Esophagus squamous epithelium (tissue), 5 donors: ENCODE measurements at regions not wholly inside any gene's neighbourhood (a gene's known extent, or its start where the extent isn't known, plus 50 kb on each side); places are given as distances from the start of the nearest gene placed in this dataset.

Experiments used
- DNase-seq: peaks from one replicate; lab custom pipeline; 2025; lab: John Stamatoyannopoulos, UW
- H3K27ac ChIP-seq, 4 donors: fragments of 200-600 bp; sonication (generic); one replicate each; pipeline ENCODE4 v1.5.1; 2016 to 2019; ENCODE audit warnings: mild to moderate bottlenecking in 1 of 4
- H3K27me3 ChIP-seq, 4 donors: fragments of 200-600 bp; sonication (generic); 1 replicate in 3 of 4; 2 replicates in 1 of 4; pipeline versions ENCODE4 v1.5.1 to v1.6.0; 2017 to 2021; ENCODE audit warnings: antibody characterized with exemption in 1 of 4
- H3K36me3 ChIP-seq, 3 donors: fragments of 200-600 bp; sonication (generic); one replicate each; pipeline ENCODE4 v1.5.1; 2016 to 2019
- H3K4me1 ChIP-seq, 3 donors: fragments of 200-600 bp; sonication (generic); one replicate each; pipeline ENCODE4 v1.5.1; 2017 to 2019
- H3K4me3 ChIP-seq, 4 donors: fragments of 200-600 bp; sonication (generic); 1 replicate in 3 of 4; 2 replicates in 1 of 4; pipeline ENCODE4 v1.5.1; 2016 to 2019; ENCODE audit warnings: mild to moderate bottlenecking in 2 of 4, moderate library complexity in 1 of 4
- H3K9me3 ChIP-seq, 3 donors: fragments of 200-600 bp; sonication (generic); one replicate each; pipeline ENCODE4 v1.5.1; 2016 to 2019
- POLR2A ChIP-seq, 4 donors: fragments of 450-650 bp; IDR thresholded peaks; one replicate each; pipeline ENCODE4 v1.6.1; 2017; ENCODE audit warnings: antibody characterized with exemption in 4 of 4, mild to moderate bottlenecking in 4 of 4, moderate library complexity in 3 of 4
- WGBS, 2 donors: methylation state at CpG; one replicate each; pipeline ENCODE4 v1.1.5; 2018; 5-methylcytosine and 5-hydroxymethylcytosine counted together
- intact Hi-C: fragments of 100-400 bp; cut with DNase I; formaldehyde crosslinking; loops from one replicate; pipeline ENCODE4 v1.15.0; 2022
- TF ChIP-seq, protein P1 (sequence below), 6 experiments: fragments of 450-650 bp in 4 of 6; fragments of 200-600 bp in 2 of 6; sonication (generic) in 2 of 6; IDR thresholded peaks; one replicate each; pipeline ENCODE4 v1.5.1; 2016 to 2019; ENCODE audit warnings: antibody characterized with exemption in 6 of 6, mild to moderate bottlenecking in 4 of 6, moderate library complexity in 4 of 6
- donor health status: DM: yes; HTN: yes; CAD: no.

- H3K4me1 ChIP-seq, result no peaks in the 10 kb centered on the region
- WGBS, 2 donors, result 47 to 76% methylated on average over 1 of the region's 1 CpG
- no peaks in the 10 kb centered on the region for H3K9me3 ChIP-seq
- no peak for DNase-seq
- intact Hi-C loops, result no loop called here
- H3K27me3 ChIP-seq, result no peaks in the 10 kb centered on the region
- TF ChIP-seq POLR2A (IDR thresholded peaks at IDR 0.05), result no peak
- TF ChIP-seq, protein P1, sequence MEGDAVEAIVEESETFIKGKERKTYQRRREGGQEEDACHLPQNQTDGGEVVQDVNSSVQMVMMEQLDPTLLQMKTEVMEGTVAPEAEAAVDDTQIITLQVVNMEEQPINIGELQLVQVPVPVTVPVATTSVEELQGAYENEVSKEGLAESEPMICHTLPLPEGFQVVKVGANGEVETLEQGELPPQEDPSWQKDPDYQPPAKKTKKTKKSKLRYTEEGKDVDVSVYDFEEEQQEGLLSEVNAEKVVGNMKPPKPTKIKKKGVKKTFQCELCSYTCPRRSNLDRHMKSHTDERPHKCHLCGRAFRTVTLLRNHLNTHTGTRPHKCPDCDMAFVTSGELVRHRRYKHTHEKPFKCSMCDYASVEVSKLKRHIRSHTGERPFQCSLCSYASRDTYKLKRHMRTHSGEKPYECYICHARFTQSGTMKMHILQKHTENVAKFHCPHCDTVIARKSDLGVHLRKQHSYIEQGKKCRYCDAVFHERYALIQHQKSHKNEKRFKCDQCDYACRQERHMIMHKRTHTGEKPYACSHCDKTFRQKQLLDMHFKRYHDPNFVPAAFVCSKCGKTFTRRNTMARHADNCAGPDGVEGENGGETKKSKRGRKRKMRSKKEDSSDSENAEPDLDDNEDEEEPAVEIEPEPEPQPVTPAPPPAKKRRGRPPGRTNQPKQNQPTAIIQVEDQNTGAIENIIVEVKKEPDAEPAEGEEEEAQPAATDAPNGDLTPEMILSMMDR (IDR thresholded peaks at IDR 0.05), result no peak
- no peaks in the 10 kb centered on the region for H3K36me3 ChIP-seq
- no peak overlapping the region for H3K4me3 ChIP-seq
- H3K27ac ChIP-seq, result no peak overlapping the region
Observed at GRCh38 chr4:85391071-85391470, 83.9 kb upstream of the ARHGAP24 start.

DNA sequence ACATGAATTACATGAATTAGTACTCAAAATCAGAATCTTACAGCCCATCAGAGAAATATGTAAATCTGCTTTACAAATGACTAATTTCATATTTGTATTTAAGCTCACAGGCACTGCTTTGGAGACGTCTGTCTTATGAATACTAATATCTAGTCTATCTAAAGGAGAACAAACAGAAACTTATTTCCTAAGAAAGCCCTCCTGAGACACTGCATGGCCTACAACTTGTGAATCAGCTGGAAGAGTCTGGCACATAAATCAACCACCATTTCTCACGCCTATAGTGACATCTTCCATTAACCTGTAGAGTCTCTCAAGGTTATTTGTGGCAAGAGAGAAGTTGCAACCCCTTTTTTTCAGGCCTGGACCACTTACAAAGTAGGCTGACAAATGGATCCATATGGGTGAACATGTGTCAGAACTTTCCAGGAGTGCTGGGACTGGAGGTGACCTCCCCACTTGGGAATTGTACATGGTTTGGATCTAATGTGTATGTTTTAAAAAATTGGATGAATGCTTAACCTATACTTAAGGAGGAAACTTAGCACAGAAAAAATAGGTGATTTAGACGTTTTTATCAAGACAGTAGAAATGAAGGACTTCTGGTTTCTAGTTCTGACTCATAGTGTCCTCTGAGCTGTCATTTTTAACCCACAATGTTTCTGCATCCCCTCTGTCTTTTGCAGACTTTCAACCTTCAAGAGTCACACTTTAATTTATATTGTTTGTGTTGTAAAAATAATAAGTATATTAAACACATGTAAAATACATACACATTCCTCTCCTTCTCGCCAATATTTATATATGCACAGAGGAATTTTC lies 83.2 kb upstream of the ARHGAP24 start:
- intact Hi-C loops, result no loop called here
- no peak for DNase-seq
- Histone ChIP-seq H3K36me3 (no peaks in the 10 kb centered on the region), H3K4me1 (no peaks in the 10 kb centered on the region), H3K27me3 (no peaks in the 10 kb centered on the region), H3K27ac (no peak overlapping the region), H3K9me3 (no peaks in the 10 kb centered on the region), H3K4me3 (no peak overlapping the region)
- 52 to 57% methylated on average over 4 of the region's 4 CpGs for WGBS, 2 donors
- TF ChIP-seq POLR2A (IDR thresholded peaks at IDR 0.05), result no peak

DNA sequence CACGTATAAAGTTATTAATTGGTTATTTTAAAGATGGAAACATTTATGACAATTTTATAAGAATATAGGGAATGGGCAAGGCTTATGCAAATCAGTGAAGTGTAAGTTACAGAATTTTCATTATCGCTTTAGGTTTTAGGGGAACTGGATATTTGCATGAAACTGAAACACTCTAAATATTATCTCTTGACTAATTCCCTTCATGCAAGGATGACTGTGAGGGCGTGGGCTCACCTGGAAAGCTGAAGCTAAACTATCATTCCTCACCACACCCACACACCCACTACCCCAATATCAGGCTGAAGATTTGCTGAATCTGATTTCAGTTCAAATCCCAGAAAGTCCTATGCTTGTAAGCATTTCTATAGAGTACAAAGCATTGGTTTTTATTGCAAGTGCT lies 81.7 kb upstream of the ARHGAP24 start:
- TF ChIP-seq, protein P1 (IDR thresholded peaks at IDR 0.05), result no peak
- no peak for TF ChIP-seq POLR2A (IDR thresholded peaks at IDR 0.05)
- intact Hi-C loops, result no loop called here
- no peak overlapping the region for H3K4me3 ChIP-seq
- H3K27me3 ChIP-seq, result no peaks in the 10 kb centered on the region
- WGBS, 2 donors, result 80 to 88% methylated on average over 3 of the region's 3 CpGs
- H3K27ac ChIP-seq, result no peak overlapping the region
- no peak for DNase-seq
- no peaks in the 10 kb centered on the region for H3K36me3 ChIP-seq
- no peaks in the 10 kb centered on the region for H3K9me3 ChIP-seq
- no peaks in the 10 kb centered on the region for H3K4me1 ChIP-seq

- Histone ChIP-seq H3K4me3 (no peak overlapping the region), H3K9me3 (no peaks in the 10 kb centered on the region), H3K27me3 (no peaks in the 10 kb centered on the region), H3K27ac (no peak overlapping the region), H3K4me1 (no peaks in the 10 kb centered on the region), H3K36me3 (no peaks in the 10 kb centered on the region)
- 89 to 92% methylated on average over 1 of the region's 1 CpG for WGBS, 2 donors
- intact Hi-C loops, result no loop called here
- no peak for DNase-seq
- no peak for TF ChIP-seq POLR2A (IDR thresholded peaks at IDR 0.05)
- TF ChIP-seq, protein P1 (IDR thresholded peaks at IDR 0.05), result no peak
Observed at GRCh38 chr4:85398276-85398675, 76.7 kb upstream of the ARHGAP24 start.

GRCh38 chr4:85399270-85399669 lies 75.7 kb upstream of the ARHGAP24 start:
- Histone ChIP-seq H3K27me3 (no peaks in the 10 kb centered on the region), H3K9me3 (no peaks in the 10 kb centered on the region), H3K36me3 (no peaks in the 10 kb centered on the region), H3K4me3 (no peak overlapping the region), H3K27ac (no peak overlapping the region), H3K4me1 (no peaks in the 10 kb centered on the region)
- WGBS, 2 donors, result 83 to 97% methylated on average over 2 of the region's 2 CpGs
- intact Hi-C loops, result no loop called here
- TF ChIP-seq, protein P1 (IDR thresholded peaks at IDR 0.05), result no peak
- no peak for TF ChIP-seq POLR2A (IDR thresholded peaks at IDR 0.05)
- DNase-seq, result no peak
